ENCODE measurements at regions not wholly inside any gene's neighbourhood (a gene's known extent, or its start where the extent isn't known, plus 50 kb on each side); places are given as distances from the start of the nearest gene placed in this dataset.

- Mint-ChIP-seq H3K9me3 (peaks cover 0 to 9% (median 0%) of the 10 kb centered on the region in 11 donors), H3K4me3 (no peak overlapping the region), H3K27me3 (peaks cover 0 to 13% (median 5%) of the 10 kb centered on the region in 5 donors), H3K27ac (no peak overlapping the region), H3K36me3 (no peaks in the 10 kb centered on the region), H3K4me1 (no peaks in the 10 kb centered on the region)
- no peaks in the 10 kb centered on the region for H3K27me3 ChIP-seq (ENCODE audit: control insufficient read depth in 2 of 2, insufficient read depth in 2 of 2, low read length in 2 of 2)
- intact Hi-C loops (cut with micrococcal nuclease): no loop called here
- CTCF ChIA-PET: no interaction called here
- ATAC-seq (no peak), DNase-seq (no peak)
- POLR2A ChIA-PET: no interaction called here
- H3K36me3 ChIP-seq (ENCODE audit: control insufficient read depth in 2 of 3, insufficient read depth in 3 of 3, low read length in 3 of 3): no peaks in the 10 kb centered on the region
- no peak overlapping the region for H3K27ac ChIP-seq (ENCODE audit: low read depth, low read length)
- no peak overlapping the region for H3K4me3 ChIP-seq (ENCODE audit: low read length)
- no peaks in the 10 kb centered on the region for H3K4me1 ChIP-seq (ENCODE audit: control insufficient read depth in 2 of 2, insufficient read depth in 2 of 2, low read length in 2 of 2)
- H3K9me3 ChIP-seq (ENCODE audit: control insufficient read depth in 2 of 3, low read length in 3 of 3): no peaks in the 10 kb centered on the region
These were observed 325.6 kb downstream of the UBE3D start for GRCh38 chr6:82740072-82740471.

GRCh38 chr6:82741325-82741995, 324.2 kb downstream of the UBE3D start:
- Histone ChIP-seq H3K9me3 (ENCODE audit: control insufficient read depth in 2 of 3, low read length in 3 of 3) (no peaks in the 10 kb centered on the region), H3K4me1 (ENCODE audit: control insufficient read depth in 2 of 2, insufficient read depth in 2 of 2, low read length in 2 of 2) (no peaks in the 10 kb centered on the region), H3K4me3 (ENCODE audit: low read length) (no peak overlapping the region), H3K27me3 (ENCODE audit: control insufficient read depth in 2 of 2, insufficient read depth in 2 of 2, low read length in 2 of 2) (no peaks in the 10 kb centered on the region), H3K27ac (ENCODE audit: low read depth, low read length) (no peak overlapping the region), H3K36me3 (ENCODE audit: control insufficient read depth in 2 of 3, insufficient read depth in 3 of 3, low read length in 3 of 3) (no peaks in the 10 kb centered on the region)
- no peaks in the 10 kb centered on the region for H3K36me3 Mint-ChIP-seq
- H3K4me3 Mint-ChIP-seq: no peak overlapping the region
- H3K27ac Mint-ChIP-seq: no peak overlapping the region
- H3K4me1 Mint-ChIP-seq: no peaks in the 10 kb centered on the region
- intact Hi-C loops (cut with micrococcal nuclease): no loop called here
- ATAC-seq (no peak), DNase-seq (no peak)
- CTCF ChIA-PET: no interaction called here
- H3K27me3 Mint-ChIP-seq: peaks cover 0 to 10% (median 0%) of the 10 kb centered on the region in 5 donors
- peaks cover 0 to 9% (median 0%) of the 10 kb centered on the region in 11 donors for H3K9me3 Mint-ChIP-seq
- POLR2A ChIA-PET: no interaction called here

GRCh38 chr6:82741996-82742385, 323.6 kb downstream of the UBE3D start:
- H3K4me3 ChIP-seq (ENCODE audit: low read length): no peak overlapping the region

GRCh38 chr6:82744286-82745015, 321.2 kb downstream of the UBE3D start:
- H3K27me3 ChIP-seq (ENCODE audit: control insufficient read depth in 2 of 2, insufficient read depth in 2 of 2, low read length in 2 of 2): no peaks in the 10 kb centered on the region
- no peak overlapping the region for H3K27ac ChIP-seq (ENCODE audit: low read depth, low read length)
- CTCF ChIA-PET: no interaction called here
- no peaks in the 10 kb centered on the region for H3K4me1 ChIP-seq (ENCODE audit: control insufficient read depth in 2 of 2, insufficient read depth in 2 of 2, low read length in 2 of 2)
- H3K4me1 Mint-ChIP-seq: no peaks in the 10 kb centered on the region
- peaks cover 0 to 15% (median 0%) of the 10 kb centered on the region in 5 donors for H3K27me3 Mint-ChIP-seq
- POLR2A ChIA-PET: no interaction called here
- no peaks in the 10 kb centered on the region for H3K9me3 ChIP-seq (ENCODE audit: control insufficient read depth in 2 of 3, low read length in 3 of 3)
- intact Hi-C loops (cut with micrococcal nuclease): no loop called here
- H3K27ac Mint-ChIP-seq: no peak overlapping the region
- ATAC-seq (no peak), DNase-seq (no peak)
- peaks cover 0 to 9% (median 0%) of the 10 kb centered on the region in 11 donors for H3K9me3 Mint-ChIP-seq
- H3K4me3 Mint-ChIP-seq: no peak overlapping the region
- H3K36me3 ChIP-seq (ENCODE audit: control insufficient read depth in 2 of 3, insufficient read depth in 3 of 3, low read length in 3 of 3): no peaks in the 10 kb centered on the region
- no peaks in the 10 kb centered on the region for H3K36me3 Mint-ChIP-seq
- H3K4me3 ChIP-seq (ENCODE audit: low read length): no peak overlapping the region

More at GRCh38 chr6:82741996-82742385, 323.6 kb downstream of the UBE3D start:
- no peaks in the 10 kb centered on the region for H3K36me3 Mint-ChIP-seq
- ChIA-PET POLR2A (no interaction called here), CTCF (no interaction called here)
- Histone ChIP-seq H3K27me3 (ENCODE audit: control insufficient read depth in 2 of 2, insufficient read depth in 2 of 2, low read length in 2 of 2) (no peaks in the 10 kb centered on the region), H3K4me1 (ENCODE audit: control insufficient read depth in 2 of 2, insufficient read depth in 2 of 2, low read length in 2 of 2) (no peaks in the 10 kb centered on the region), H3K36me3 (ENCODE audit: control insufficient read depth in 2 of 3, insufficient read depth in 3 of 3, low read length in 3 of 3) (no peaks in the 10 kb centered on the region), H3K9me3 (ENCODE audit: control insufficient read depth in 2 of 3, low read length in 3 of 3) (no peaks in the 10 kb centered on the region), H3K27ac (ENCODE audit: low read depth, low read length) (no peak overlapping the region)
- peaks cover 0 to 15% (median 0%) of the 10 kb centered on the region in 5 donors for H3K27me3 Mint-ChIP-seq
- ATAC-seq (no peak), DNase-seq (no peak)
- no peaks in the 10 kb centered on the region for H3K4me1 Mint-ChIP-seq
- H3K4me3 Mint-ChIP-seq: no peak overlapping the region
- H3K27ac Mint-ChIP-seq: no peak overlapping the region
- peaks cover 0 to 9% (median 0%) of the 10 kb centered on the region in 11 donors for H3K9me3 Mint-ChIP-seq
- intact Hi-C loops (cut with micrococcal nuclease): no loop called here

GRCh38 chr6:82750556-82750955, 315.1 kb downstream of the UBE3D start:
- Mint-ChIP-seq H3K27ac (no peak overlapping the region), H3K27me3 (peaks cover 0 to 11% (median 0%) of the 10 kb centered on the region in 5 donors), H3K4me1 (no peaks in the 10 kb centered on the region), H3K4me3 (no peak overlapping the region), H3K9me3 (peaks cover 0 to 3% (median 0%) of the 10 kb centered on the region in 11 donors), H3K36me3 (no peaks in the 10 kb centered on the region)
- Histone ChIP-seq H3K27me3 (ENCODE audit: control insufficient read depth in 2 of 2, insufficient read depth in 2 of 2, low read length in 2 of 2) (no peaks in the 10 kb centered on the region), H3K4me3 (ENCODE audit: low read length) (no peak overlapping the region), H3K4me1 (ENCODE audit: control insufficient read depth in 2 of 2, insufficient read depth in 2 of 2, low read length in 2 of 2) (no peaks in the 10 kb centered on the region), H3K36me3 (ENCODE audit: control insufficient read depth in 2 of 3, insufficient read depth in 3 of 3, low read length in 3 of 3) (no peaks in the 10 kb centered on the region), H3K9me3 (ENCODE audit: control insufficient read depth in 2 of 3, low read length in 3 of 3) (peaks cover 0 to 3% (median 0%) of the 10 kb centered on the region in 3 experiments), H3K27ac (ENCODE audit: low read depth, low read length) (no peak overlapping the region)
- intact Hi-C loops (cut with micrococcal nuclease): no loop called here
- DNase-seq (no peak), ATAC-seq (no peak)
- CTCF ChIA-PET: no interaction called here
- POLR2A ChIA-PET: no interaction called here

- H3K9me3 Mint-ChIP-seq: peaks cover 0 to 3% (median 0%) of the 10 kb centered on the region in 11 donors
- ChIA-PET POLR2A (no interaction called here), CTCF (no interaction called here)
- peaks cover 0 to 3% (median 0%) of the 10 kb centered on the region in 5 donors for H3K27me3 Mint-ChIP-seq
- H3K4me3 Mint-ChIP-seq: no peak overlapping the region
- intact Hi-C loops (cut with micrococcal nuclease): no loop called here
- H3K27ac ChIP-seq (ENCODE audit: low read depth, low read length): no peak overlapping the region
- H3K4me1 ChIP-seq (ENCODE audit: control insufficient read depth in 2 of 2, insufficient read depth in 2 of 2, low read length in 2 of 2): no peaks in the 10 kb centered on the region
- no peaks in the 10 kb centered on the region for H3K36me3 Mint-ChIP-seq
- H3K36me3 ChIP-seq (ENCODE audit: control insufficient read depth in 2 of 3, insufficient read depth in 3 of 3, low read length in 3 of 3): no peaks in the 10 kb centered on the region
- DNase-seq: no peak
- peaks cover 0 to 3% (median 0%) of the 10 kb centered on the region in 3 experiments for H3K9me3 ChIP-seq (ENCODE audit: control insufficient read depth in 2 of 3, low read length in 3 of 3)
- H3K4me1 Mint-ChIP-seq: no peaks in the 10 kb centered on the region
- no peak for ATAC-seq
- H3K4me3 ChIP-seq (ENCODE audit: low read length): no peak overlapping the region
- no peak overlapping the region for H3K27ac Mint-ChIP-seq
- H3K27me3 ChIP-seq (ENCODE audit: control insufficient read depth in 2 of 2, insufficient read depth in 2 of 2, low read length in 2 of 2): no peaks in the 10 kb centered on the region
These were observed 313.9 kb downstream of the UBE3D start for GRCh38 chr6:82751718-82752117.
